ENCODE measurements at regions not wholly inside any gene's neighbourhood (a gene's known extent, or its start where the extent isn't known, plus 50 kb on each side); places are given as distances from the start of the nearest gene placed in this dataset.

GRCh38 chr1:238265866-238266265 lies 375.1 kb upstream of the ZP4 start:
- Histone ChIP-seq H3K9ac (ENCODE audit: low read length) (no peak overlapping the region), H3K4me2 (ENCODE audit: low read length) (no peak overlapping the region), H3K36me3 (ENCODE audit: insufficient read depth, low read length) (no peaks in the 10 kb centered on the region), H3K27ac (ENCODE audit: low read length) (no peak overlapping the region), H3F3A (ENCODE audit: insufficient read depth, low read length, poor library complexity, severe bottlenecking) (no peaks in the 10 kb centered on the region), H3K27me3 (ENCODE audit: insufficient read depth, low read depth, low read length) (no peaks in the 10 kb centered on the region), H3K4me3 (ENCODE audit: low read length) (no peak overlapping the region), H3K9me3 (ENCODE audit: low read length) (no peaks in the 10 kb centered on the region), H3K9me2 (ENCODE audit: insufficient read depth, low read length) (no peaks in the 10 kb centered on the region), H2AFZ (ENCODE audit: low read depth, low read length) (no peak overlapping the region), H3K79me2 (replicated peaks; ENCODE audit: insufficient read depth, low read length) (no peaks in the 10 kb centered on the region), H4K20me1 (ENCODE audit: insufficient read depth) (no peaks in the 10 kb centered on the region)
- TF ChIP-seq CTCF (IDR thresholded peaks at IDR 0.05; ENCODE audit: poor library complexity, severe bottlenecking) (no peak), RAD21 (conservative IDR thresholded peaks at IDR 0.05) (no peak)
- TF ChIP-seq, protein P1, sequence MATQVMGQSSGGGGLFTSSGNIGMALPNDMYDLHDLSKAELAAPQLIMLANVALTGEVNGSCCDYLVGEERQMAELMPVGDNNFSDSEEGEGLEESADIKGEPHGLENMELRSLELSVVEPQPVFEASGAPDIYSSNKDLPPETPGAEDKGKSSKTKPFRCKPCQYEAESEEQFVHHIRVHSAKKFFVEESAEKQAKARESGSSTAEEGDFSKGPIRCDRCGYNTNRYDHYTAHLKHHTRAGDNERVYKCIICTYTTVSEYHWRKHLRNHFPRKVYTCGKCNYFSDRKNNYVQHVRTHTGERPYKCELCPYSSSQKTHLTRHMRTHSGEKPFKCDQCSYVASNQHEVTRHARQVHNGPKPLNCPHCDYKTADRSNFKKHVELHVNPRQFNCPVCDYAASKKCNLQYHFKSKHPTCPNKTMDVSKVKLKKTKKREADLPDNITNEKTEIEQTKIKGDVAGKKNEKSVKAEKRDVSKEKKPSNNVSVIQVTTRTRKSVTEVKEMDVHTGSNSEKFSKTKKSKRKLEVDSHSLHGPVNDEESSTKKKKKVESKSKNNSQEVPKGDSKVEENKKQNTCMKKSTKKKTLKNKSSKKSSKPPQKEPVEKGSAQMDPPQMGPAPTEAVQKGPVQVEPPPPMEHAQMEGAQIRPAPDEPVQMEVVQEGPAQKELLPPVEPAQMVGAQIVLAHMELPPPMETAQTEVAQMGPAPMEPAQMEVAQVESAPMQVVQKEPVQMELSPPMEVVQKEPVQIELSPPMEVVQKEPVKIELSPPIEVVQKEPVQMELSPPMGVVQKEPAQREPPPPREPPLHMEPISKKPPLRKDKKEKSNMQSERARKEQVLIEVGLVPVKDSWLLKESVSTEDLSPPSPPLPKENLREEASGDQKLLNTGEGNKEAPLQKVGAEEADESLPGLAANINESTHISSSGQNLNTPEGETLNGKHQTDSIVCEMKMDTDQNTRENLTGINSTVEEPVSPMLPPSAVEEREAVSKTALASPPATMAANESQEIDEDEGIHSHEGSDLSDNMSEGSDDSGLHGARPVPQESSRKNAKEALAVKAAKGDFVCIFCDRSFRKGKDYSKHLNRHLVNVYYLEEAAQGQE (IDR thresholded peaks at IDR 0.05; ENCODE audit: borderline replicate concordance) = no peak

- Histone ChIP-seq H3K4me3 (ENCODE audit: low read length) (no peak overlapping the region), H3K9ac (ENCODE audit: low read length) (no peak overlapping the region), H3F3A (ENCODE audit: insufficient read depth, low read length, poor library complexity, severe bottlenecking) (no peaks in the 10 kb centered on the region), H3K79me2 (replicated peaks; ENCODE audit: insufficient read depth, low read length) (no peaks in the 10 kb centered on the region), H2AFZ (ENCODE audit: low read depth, low read length) (no peak overlapping the region), H3K9me3 (ENCODE audit: low read length) (no peaks in the 10 kb centered on the region), H3K36me3 (ENCODE audit: insufficient read depth, low read length) (no peaks in the 10 kb centered on the region), H3K9me2 (ENCODE audit: insufficient read depth, low read length) (no peaks in the 10 kb centered on the region), H4K20me1 (ENCODE audit: insufficient read depth) (no peaks in the 10 kb centered on the region), H3K27me3 (ENCODE audit: insufficient read depth, low read depth, low read length) (no peaks in the 10 kb centered on the region), H3K27ac (ENCODE audit: low read length) (no peak overlapping the region), H3K4me2 (ENCODE audit: low read length) (no peak overlapping the region)
- TF ChIP-seq MXI1 (conservative IDR thresholded peaks at IDR 0.05; ENCODE audit: poor library complexity, severe bottlenecking) (no peak), POLR2AphosphoS5 (IDR thresholded peaks at IDR 0.05) (no peak), EP300 (conservative IDR thresholded peaks at IDR 0.05; ENCODE audit: poor library complexity, severe bottlenecking) (no peak), RAD21 (conservative IDR thresholded peaks at IDR 0.05) (no peak), EZH2 (IDR thresholded peaks at IDR 0.05; ENCODE audit: borderline replicate concordance, insufficient read depth, low read length, poor library complexity, severe bottlenecking) (no peak), SMC3 (conservative IDR thresholded peaks at IDR 0.05; ENCODE audit: poor library complexity) (no peak)
These were observed 374.2 kb upstream of the ZP4 start for GRCh38 chr1:238264951-238265350.

- no peak overlapping the region for H3K4me3 ChIP-seq (ENCODE audit: low read length)
- no peaks in the 10 kb centered on the region for H3K9me3 ChIP-seq (ENCODE audit: low read length)
- H3K9ac ChIP-seq (ENCODE audit: low read length) = no peak overlapping the region
- TF ChIP-seq EZH2 (IDR thresholded peaks at IDR 0.05; ENCODE audit: borderline replicate concordance, insufficient read depth, low read length, poor library complexity, severe bottlenecking) (no peak), SMC3 (conservative IDR thresholded peaks at IDR 0.05; ENCODE audit: poor library complexity) (no peak), RAD21 (conservative IDR thresholded peaks at IDR 0.05) (no peak), POLR2AphosphoS5 (IDR thresholded peaks at IDR 0.05) (no peak)
- no peaks in the 10 kb centered on the region for H4K20me1 ChIP-seq (ENCODE audit: insufficient read depth)
- H3K27me3 ChIP-seq (ENCODE audit: insufficient read depth, low read depth, low read length) = no peaks in the 10 kb centered on the region
- no peak overlapping the region for H3K4me2 ChIP-seq (ENCODE audit: low read length)
- H3K27ac ChIP-seq (ENCODE audit: low read length) = no peak overlapping the region
- H3K79me2 ChIP-seq (replicated peaks; ENCODE audit: insufficient read depth, low read length) = no peaks in the 10 kb centered on the region
- H3K36me3 ChIP-seq (ENCODE audit: insufficient read depth, low read length) = no peaks in the 10 kb centered on the region
- H2AFZ ChIP-seq (ENCODE audit: low read depth, low read length) = no peak overlapping the region
- H3K9me2 ChIP-seq (ENCODE audit: insufficient read depth, low read length) = no peaks in the 10 kb centered on the region
- H3F3A ChIP-seq (ENCODE audit: insufficient read depth, low read length, poor library complexity, severe bottlenecking) = peaks cover 3% of the 10 kb centered on the region
These were observed 367.8 kb upstream of the ZP4 start for GRCh38 chr1:238258510-238258909.

Data from neural cell (in vitro differentiated cells).